ACC112 (cell line): ENCODE measurements at regions not wholly inside any gene's neighbourhood (a gene's known extent, or its start where the extent isn't known, plus 50 kb on each side); places are given as distances from the start of the nearest gene placed in this dataset.
"Not testable (repeated sequence)": the region's sequence is repeated elsewhere in the genome, so short reads cannot be mapped to it uniquely, and the experiment has no call there.

ENCODE experiments used
- H2AFZ ChIP-seq: fragments of 200-600 bp; sonication (generic); one replicate; pipeline ENCODE4 v1.6.0; 2017; ENCODE audit warnings: antibody characterized with exemption, low read length; ENCODE audit not compliant: unreplicated experiment
- H3K27ac ChIP-seq: fragments of 200-600 bp; sonication (generic); 2 replicates; pipeline ENCODE4 v1.5.1; 2014; ENCODE audit warnings: low read depth, mild to moderate bottlenecking, antibody characterized with exemption, low read length, moderate library complexity
- H3K27me3 ChIP-seq: fragments of 200-600 bp; sonication (generic); 2 replicates; pipeline ENCODE4 v1.6.1; 2014; ENCODE audit warnings: mild to moderate bottlenecking, antibody characterized with exemption, low read length, moderate library complexity, mixed read lengths; ENCODE audit not compliant: insufficient read depth
- H3K36me3 ChIP-seq: fragments of 200-600 bp; sonication (generic); 2 replicates; pipeline ENCODE4 v1.6.1; 2016; ENCODE audit warnings: mild to moderate bottlenecking, antibody characterized with exemption, low read length, moderate library complexity, mixed read lengths; ENCODE audit not compliant: insufficient read depth
- H3K4me1 ChIP-seq: fragments of 200-600 bp; sonication (generic); one replicate; pipeline ENCODE4 v1.6.1; 2016; ENCODE audit warnings: low read length, mixed read lengths; ENCODE audit not compliant: insufficient read depth, unreplicated experiment, control insufficient read depth
- H3K4me3 ChIP-seq: fragments of 200-600 bp; sonication (generic); 2 replicates; pipeline ENCODE4 v1.5.1; 2014; ENCODE audit warnings: mild to moderate bottlenecking, low read depth, low read length
- H3K79me2 ChIP-seq: fragments of 200-600 bp; sonication (generic); one replicate; pipeline ENCODE4 v1.6.0; 2016; ENCODE audit warnings: low read length; ENCODE audit not compliant: control insufficient read depth, unreplicated experiment, insufficient read depth

DNA sequence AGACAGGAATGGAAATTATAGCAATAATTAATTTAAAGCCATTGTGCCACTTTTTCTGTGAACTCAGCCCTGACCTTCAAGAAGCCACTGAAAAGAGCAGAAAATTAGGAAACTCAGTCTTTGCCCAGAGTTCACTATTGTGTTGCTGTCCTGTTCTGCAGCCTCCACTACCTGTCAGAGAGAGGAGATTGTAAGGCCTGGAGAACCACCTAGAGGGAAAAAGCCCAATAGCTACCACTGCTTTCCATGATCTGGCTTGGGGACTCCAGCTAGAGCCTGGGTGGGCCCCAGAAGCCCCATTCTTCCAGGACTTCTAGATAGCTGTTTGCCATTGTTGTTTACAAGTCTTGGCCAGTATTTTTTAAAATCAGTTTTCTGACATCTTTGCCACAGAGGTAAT lies 176.1 kb upstream of the KLF7 start:
- Histone ChIP-seq H3K79me2 (no peaks in the 10 kb centered on the region), H3K27me3 (no peaks in the 10 kb centered on the region), H3K4me1 (peaks cover 18% of the 10 kb centered on the region), H2AFZ (no peak overlapping the region), H3K27ac (no peak overlapping the region), H3K36me3 (no peaks in the 10 kb centered on the region), H3K4me3 (no peak overlapping the region)

DNA sequence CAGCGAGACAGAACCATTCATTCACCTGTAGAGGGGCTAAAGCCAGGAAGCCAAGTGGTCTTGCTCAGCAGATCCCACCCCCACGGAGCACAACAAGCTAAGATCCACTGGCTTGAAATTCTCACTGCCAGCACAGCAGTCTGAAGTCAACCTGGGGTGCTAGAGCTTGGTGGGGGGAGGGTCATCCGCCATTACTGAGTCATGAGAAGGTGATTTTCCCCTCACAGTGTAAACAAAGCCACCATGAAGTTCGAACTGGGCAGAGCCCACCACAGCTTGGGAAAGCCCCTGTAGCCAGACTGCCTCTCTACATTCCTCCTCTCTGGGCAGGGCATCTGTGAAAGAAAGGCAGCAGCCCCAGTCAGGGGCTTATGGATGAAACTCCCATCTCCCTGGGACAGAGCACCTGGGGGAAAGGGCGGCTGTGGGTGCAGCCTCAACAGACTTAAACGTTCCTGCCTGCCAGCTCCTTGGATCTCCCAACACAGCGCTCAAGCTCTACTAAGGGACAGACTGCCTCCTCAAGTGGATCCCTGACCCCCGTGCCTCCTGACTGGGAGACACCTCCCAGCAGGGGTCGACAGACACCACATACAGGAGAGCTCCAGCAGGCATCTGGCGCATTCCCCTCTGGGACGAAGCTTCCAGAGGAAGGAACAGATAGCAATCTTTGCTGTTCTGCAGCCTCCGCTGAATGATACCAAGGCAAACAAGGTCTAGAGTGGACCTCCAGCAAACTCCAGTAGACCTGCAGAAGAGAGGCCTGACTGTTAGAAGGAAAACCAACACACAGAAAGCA lies 179.0 kb upstream of the KLF7 start:
- not testable (repeated sequence) for H3K27ac ChIP-seq, H3K36me3 ChIP-seq, H3K79me2 ChIP-seq, H3K27me3 ChIP-seq, H3K4me1 ChIP-seq, H2AFZ ChIP-seq, H3K4me3 ChIP-seq

DNA sequence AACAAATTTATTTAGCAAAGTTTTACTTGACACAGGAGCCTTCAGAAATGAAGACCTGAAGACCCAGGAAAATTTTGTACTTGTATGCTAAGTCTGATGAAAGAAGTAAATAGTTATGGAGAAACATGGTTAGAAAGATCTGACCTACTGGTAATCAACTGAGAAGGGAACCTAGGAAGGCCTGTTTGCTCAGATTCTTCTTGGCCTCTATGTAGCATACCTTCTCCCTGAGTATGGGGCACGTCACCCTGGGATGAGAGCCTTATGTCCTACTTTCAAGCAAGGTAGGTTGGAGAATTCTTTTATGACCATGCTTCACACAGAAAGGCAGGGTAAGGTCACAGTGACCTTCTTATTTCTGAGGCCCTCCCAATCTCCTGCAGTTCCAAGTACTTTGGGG lies 178.6 kb upstream of the CREB1 start:
- no peaks in the 10 kb centered on the region for H3K4me1 ChIP-seq
- no peak overlapping the region for H2AFZ ChIP-seq
- H3K79me2 ChIP-seq = no peaks in the 10 kb centered on the region
- no peak overlapping the region for H3K4me3 ChIP-seq
- H3K36me3 ChIP-seq = no peaks in the 10 kb centered on the region
- H3K27me3 ChIP-seq = no peaks in the 10 kb centered on the region
- no peak overlapping the region for H3K27ac ChIP-seq

DNA sequence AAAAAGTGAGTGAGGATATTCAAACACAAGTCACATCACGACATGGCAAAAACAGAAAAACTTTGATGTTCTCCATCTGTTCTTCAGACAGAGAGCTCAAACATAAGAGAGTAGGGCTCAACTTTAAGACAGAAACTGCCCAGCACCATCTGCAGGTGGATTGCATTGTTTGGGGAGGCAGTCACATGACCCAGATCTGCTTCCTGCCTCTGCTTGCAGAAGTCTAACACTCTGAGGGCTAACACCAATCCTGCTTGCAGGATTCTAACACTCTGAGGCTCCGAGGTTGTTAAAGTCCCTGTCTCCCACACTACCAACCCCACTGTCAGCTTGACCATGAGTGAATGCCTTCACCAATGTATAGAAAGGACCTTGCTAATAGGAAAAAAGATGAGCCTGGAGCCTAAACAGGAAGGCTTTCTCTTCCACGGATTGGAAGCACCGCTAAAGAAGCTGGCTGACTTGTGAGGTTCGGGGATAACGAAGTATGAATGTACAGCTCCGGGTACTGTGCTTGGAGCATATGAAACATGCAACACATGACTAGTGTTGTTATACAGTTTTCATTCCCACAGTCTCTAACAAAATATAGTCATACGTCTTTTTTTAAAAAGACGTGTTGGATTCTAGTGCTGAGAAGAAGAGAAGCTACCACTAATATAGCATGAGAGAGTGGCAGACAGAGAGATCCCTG lies 176.6 kb upstream of the CREB1 start:
- Histone ChIP-seq H3K79me2 (no peaks in the 10 kb centered on the region), H3K4me3 (no peak overlapping the region), H3K36me3 (no peaks in the 10 kb centered on the region), H3K4me1 (no peaks in the 10 kb centered on the region), H3K27ac (no peak overlapping the region), H2AFZ (no peak overlapping the region), H3K27me3 (no peaks in the 10 kb centered on the region)

DNA sequence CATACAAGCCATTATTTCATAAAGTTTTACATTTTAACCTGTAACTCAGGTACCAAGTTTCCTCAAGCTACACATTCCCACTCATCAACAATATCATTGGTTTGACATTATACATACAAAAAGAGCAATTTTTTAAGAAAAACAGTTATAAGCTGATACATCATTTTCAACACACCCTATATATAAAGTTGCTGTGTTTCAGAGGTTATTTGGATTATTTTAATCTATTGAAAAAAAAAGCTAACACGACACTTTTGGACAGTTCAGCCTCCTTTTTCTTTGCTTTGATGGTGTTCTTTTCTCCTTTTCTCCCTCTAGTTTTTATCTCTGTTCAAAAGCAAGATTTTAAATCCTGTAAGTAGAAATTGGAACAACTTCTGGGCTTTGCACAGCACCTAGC lies 175.9 kb upstream of the CREB1 start:
- no peak overlapping the region for H3K27ac ChIP-seq
- H3K27me3 ChIP-seq = no peaks in the 10 kb centered on the region
- no peaks in the 10 kb centered on the region for H3K79me2 ChIP-seq
- no peak overlapping the region for H2AFZ ChIP-seq
- H3K36me3 ChIP-seq = no peaks in the 10 kb centered on the region
- no peak overlapping the region for H3K4me3 ChIP-seq
- no peaks in the 10 kb centered on the region for H3K4me1 ChIP-seq

DNA sequence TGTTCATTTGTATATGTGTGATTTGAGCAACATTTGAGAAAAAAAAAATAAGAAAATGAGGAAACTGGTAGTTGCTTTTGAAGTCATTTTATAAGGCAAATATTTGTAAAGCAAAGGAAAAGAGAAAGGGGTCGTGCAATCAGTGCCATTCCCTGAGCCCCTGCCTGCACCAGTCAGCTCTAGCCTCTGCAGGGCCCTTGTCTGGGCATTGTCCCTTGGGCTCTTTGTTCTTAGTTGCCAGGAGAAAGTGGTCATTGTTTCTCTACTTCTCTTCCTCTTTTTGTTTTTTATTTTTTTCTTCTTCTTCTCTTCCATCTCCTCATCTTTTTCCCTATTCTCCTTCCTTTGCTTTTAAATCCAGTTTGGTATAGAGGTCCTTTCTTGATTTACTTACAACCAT lies 175.3 kb upstream of the CREB1 start:
- Histone ChIP-seq H3K4me1 (no peaks in the 10 kb centered on the region), H3K4me3 (no peak overlapping the region), H3K79me2 (no peaks in the 10 kb centered on the region), H3K27me3 (no peaks in the 10 kb centered on the region), H2AFZ (no peak overlapping the region), H3K27ac (no peak overlapping the region), H3K36me3 (no peaks in the 10 kb centered on the region)

DNA sequence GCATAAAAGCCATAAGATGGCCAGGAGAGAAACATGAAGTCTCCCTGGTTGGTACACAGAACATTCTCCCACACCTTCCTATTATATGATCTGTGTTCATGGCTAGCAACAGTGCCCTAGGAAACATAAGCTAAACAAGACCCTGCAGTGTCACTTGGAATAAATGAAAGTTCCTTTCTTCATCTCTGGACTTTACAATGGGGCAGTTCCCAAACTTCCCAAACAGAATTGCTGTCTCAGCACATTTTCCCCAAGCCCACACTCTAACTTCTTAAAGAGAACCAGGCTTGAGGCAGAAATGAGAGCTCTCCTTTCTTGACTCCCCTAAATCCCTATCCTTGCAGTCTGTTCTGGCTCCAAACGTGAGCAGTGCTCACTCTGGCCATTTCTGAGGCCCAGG lies 173.2 kb upstream of the CREB1 start:
- no peak overlapping the region for H3K27ac ChIP-seq
- H3K36me3 ChIP-seq = no peaks in the 10 kb centered on the region
- H3K79me2 ChIP-seq = no peaks in the 10 kb centered on the region
- no peak overlapping the region for H2AFZ ChIP-seq
- no peaks in the 10 kb centered on the region for H3K4me1 ChIP-seq
- H3K27me3 ChIP-seq = no peaks in the 10 kb centered on the region
- no peak overlapping the region for H3K4me3 ChIP-seq

DNA sequence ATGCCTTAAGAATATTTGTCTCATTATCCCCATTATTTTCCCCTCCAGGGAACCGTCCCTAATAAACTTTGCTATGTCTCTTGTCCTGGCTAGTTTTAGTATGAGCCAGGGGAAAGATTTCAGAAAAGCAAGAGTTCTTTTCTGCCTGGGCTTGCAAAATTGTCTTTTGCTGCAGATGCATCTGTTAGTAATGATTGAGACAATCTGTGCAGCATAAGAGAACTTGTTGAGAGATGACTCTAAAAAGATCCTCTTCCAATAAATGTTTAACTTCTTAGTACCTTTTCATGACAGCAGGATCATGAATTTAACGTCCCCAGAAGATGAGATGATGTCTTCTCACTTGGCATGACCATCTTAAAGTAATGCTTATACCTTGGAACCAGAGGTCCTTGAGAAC lies 172.5 kb upstream of the CREB1 start:
- Histone ChIP-seq H3K27ac (no peak overlapping the region), H3K36me3 (no peaks in the 10 kb centered on the region), H3K79me2 (no peaks in the 10 kb centered on the region), H3K4me3 (no peak overlapping the region), H2AFZ (no peak overlapping the region), H3K4me1 (no peaks in the 10 kb centered on the region), H3K27me3 (no peaks in the 10 kb centered on the region)

DNA sequence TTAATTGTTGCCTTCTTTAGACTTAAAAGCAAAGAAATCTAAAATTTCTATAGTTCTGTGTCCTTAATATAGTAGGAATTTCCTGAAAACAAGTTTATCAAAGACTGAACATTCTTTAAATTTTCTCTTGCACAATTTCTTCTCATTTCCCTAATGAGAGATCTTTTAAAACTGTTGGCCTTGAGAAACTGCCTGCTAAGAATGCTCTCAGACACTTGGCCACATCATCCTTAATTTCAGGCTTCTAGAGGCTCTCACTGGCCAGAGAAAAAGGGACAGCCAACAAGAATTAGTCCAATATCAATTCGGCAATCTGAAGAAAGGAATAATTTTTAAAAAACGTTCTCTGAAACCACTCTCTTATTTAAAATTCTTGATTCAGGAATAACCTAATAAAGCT lies 167.0 kb upstream of the CREB1 start:
- Histone ChIP-seq H3K4me1 (no peaks in the 10 kb centered on the region), H3K79me2 (no peaks in the 10 kb centered on the region), H3K27me3 (no peaks in the 10 kb centered on the region), H2AFZ (no peak overlapping the region), H3K27ac (no peak overlapping the region), H3K36me3 (no peaks in the 10 kb centered on the region), H3K4me3 (no peak overlapping the region)

DNA sequence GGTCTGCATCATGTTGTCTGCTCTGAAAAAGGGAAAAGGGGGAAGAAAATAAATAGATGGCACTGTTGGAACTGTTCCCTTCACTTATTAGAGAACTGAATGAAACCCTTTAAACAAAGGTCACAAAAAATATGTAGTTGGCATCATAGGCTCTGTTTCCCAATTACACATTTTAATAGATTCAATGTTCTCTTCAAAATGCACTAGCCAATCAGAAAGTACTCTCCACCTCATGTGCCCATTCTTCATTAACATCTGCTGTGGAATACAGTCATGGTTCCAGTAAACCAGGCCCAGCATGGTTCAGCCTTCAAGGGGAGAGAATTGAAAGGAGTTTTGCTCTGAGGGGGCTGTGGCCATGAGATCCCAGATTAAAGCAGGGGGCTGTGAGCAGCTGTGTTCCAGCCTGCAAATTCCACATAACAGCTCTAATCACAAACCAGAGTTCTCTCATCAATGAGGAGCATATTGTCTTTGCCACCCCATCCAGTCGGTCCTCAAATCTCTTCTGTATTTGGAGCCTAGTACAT lies 165.9 kb upstream of the CREB1 start:
- no peaks in the 10 kb centered on the region for H3K27me3 ChIP-seq
- H3K27ac ChIP-seq = no peak overlapping the region
- no peaks in the 10 kb centered on the region for H3K4me1 ChIP-seq
- no peak overlapping the region for H3K4me3 ChIP-seq
- no peaks in the 10 kb centered on the region for H3K36me3 ChIP-seq
- no peak overlapping the region for H2AFZ ChIP-seq
- H3K79me2 ChIP-seq = no peaks in the 10 kb centered on the region

DNA sequence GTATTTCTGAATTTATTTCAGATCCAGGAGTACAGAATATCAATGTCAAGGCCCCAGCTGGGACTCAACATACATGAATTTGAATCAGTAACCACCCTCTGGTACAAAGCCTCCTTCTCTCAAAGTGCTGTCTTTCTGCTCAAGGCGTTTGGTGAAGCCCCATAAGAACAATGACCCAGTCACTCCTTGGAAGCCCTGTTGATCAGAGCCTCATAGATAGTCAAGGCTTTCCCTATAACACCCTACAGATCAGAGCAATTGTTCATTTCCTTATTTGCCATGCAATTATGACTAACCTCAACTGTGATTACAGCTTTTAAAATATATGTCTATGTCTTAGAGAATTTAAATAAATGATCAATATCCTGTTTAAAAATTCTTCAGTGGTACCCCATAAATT lies 159.1 kb upstream of the CREB1 start:
- Histone ChIP-seq H3K4me3 (no peak overlapping the region), H3K27me3 (no peaks in the 10 kb centered on the region), H2AFZ (no peak overlapping the region), H3K4me1 (no peaks in the 10 kb centered on the region), H3K79me2 (no peaks in the 10 kb centered on the region), H3K36me3 (no peaks in the 10 kb centered on the region), H3K27ac (no peak overlapping the region)
